Activated B cell treated with CpG ODN at 0.5 μM for 24 hours (primary cell): ENCODE measurements at regions not wholly inside any gene's neighbourhood (a gene's known extent, or its start where the extent isn't known, plus 50 kb on each side); places are given as distances from the start of the nearest gene placed in this dataset.

Source experiments
- ATAC-seq: fragments of 200-7000 bp; cut with Tn5 transposase; one replicate; pipeline ENCODE4 v1.10.0; 2021; ENCODE audit warnings: low read depth, mild to moderate bottlenecking, moderate library complexity
- CTCF ChIA-PET: fragments of 350-600 bp; sonication (Branson Sonifier 250); formaldehyde crosslinking; loops from one replicate; lab custom pipeline; 2021; ENCODE audit warnings: antibody characterized with exemption; lab: Charles Lee
- POLR2A ChIA-PET: fragments of 350-600 bp; sonication (Branson Sonifier 250); formaldehyde crosslinking; loops from one replicate; lab custom pipeline; 2021; ENCODE audit warnings: antibody characterized with exemption; lab: Charles Lee
- DNase-seq: peaks from one replicate; pipeline ENCODE4 v3.0.0; 2022
- H3K27ac Mint-ChIP-seq: one replicate; pipeline ENCODE4 v1.8.0; 2020; ENCODE audit warnings: mixed read lengths
- H3K27me3 Mint-ChIP-seq: one replicate; pipeline ENCODE4 v1.8.0; 2021; ENCODE audit warnings: mixed read lengths
- H3K36me3 Mint-ChIP-seq: one replicate; pipeline ENCODE4 v1.8.0; 2021; ENCODE audit warnings: low read depth, mixed read lengths
- H3K4me1 Mint-ChIP-seq: one replicate; pipeline ENCODE4 v1.8.0; 2021; ENCODE audit warnings: mixed read lengths
- H3K4me3 Mint-ChIP-seq: one replicate; pipeline ENCODE4 v1.8.0; 2020; ENCODE audit warnings: mild to moderate bottlenecking, mixed read lengths
- H3K9me3 Mint-ChIP-seq: one replicate; pipeline ENCODE4 v1.8.0; 2020; ENCODE audit warnings: mixed read lengths
- CTCF ChIP-seq: fragments of 200-600 bp; IDR thresholded peaks from one replicate; pipeline ENCODE4 v1.8.0; 2022; ENCODE audit warnings: antibody characterized with exemption, mild to moderate bottlenecking
- intact Hi-C: fragments of 100-400 bp; cut with micrococcal nuclease; formaldehyde crosslinking; loops from one replicate; pipeline ENCODE4 v1.15.1; 2024

GRCh38 chr4:124192544-124192943 is 520.0 kb downstream of the ANKRD50 start:
- Mint-ChIP-seq H3K27ac (no peak overlapping the region), H3K36me3 (no peaks in the 10 kb centered on the region), H3K9me3 (peaks cover 7% of the 10 kb centered on the region), H3K4me1 (no peaks in the 10 kb centered on the region), H3K4me3 (no peak overlapping the region), H3K27me3 (no peaks in the 10 kb centered on the region)
- no peak for ATAC-seq
- ChIA-PET CTCF (no interaction called here), POLR2A (no interaction called here)
- intact Hi-C loops: no loop called here
- DNase-seq: no peak
- no peak for TF ChIP-seq CTCF

- Mint-ChIP-seq H3K36me3 (no peaks in the 10 kb centered on the region), H3K4me1 (no peaks in the 10 kb centered on the region), H3K27ac (no peak overlapping the region), H3K4me3 (no peak overlapping the region), H3K9me3 (peaks cover 3% of the 10 kb centered on the region), H3K27me3 (no peaks in the 10 kb centered on the region)
- ChIA-PET CTCF (no interaction called here), POLR2A (no interaction called here)
- no peak for TF ChIP-seq CTCF
- DNase-seq: no peak
- ATAC-seq: no peak
- intact Hi-C loops: no loop called here
Observed at GRCh38 chr4:124199185-124199584, 513.3 kb downstream of the ANKRD50 start.

GRCh38 chr4:124199755-124200154 is 512.8 kb downstream of the ANKRD50 start:
- intact Hi-C loops: no loop called here
- H3K4me1 Mint-ChIP-seq: no peaks in the 10 kb centered on the region
- DNase-seq: no peak
- peaks cover 2% of the 10 kb centered on the region for H3K9me3 Mint-ChIP-seq
- H3K4me3 Mint-ChIP-seq: no peak overlapping the region
- H3K36me3 Mint-ChIP-seq: no peaks in the 10 kb centered on the region
- H3K27ac Mint-ChIP-seq: no peak overlapping the region
- ChIA-PET CTCF (no interaction called here), POLR2A (no interaction called here)
- no peaks in the 10 kb centered on the region for H3K27me3 Mint-ChIP-seq
- no peak for ATAC-seq
- TF ChIP-seq CTCF: no peak

- no peaks in the 10 kb centered on the region for H3K36me3 Mint-ChIP-seq
- ATAC-seq (no peak), DNase-seq (no peak)
- no peaks in the 10 kb centered on the region for H3K4me1 Mint-ChIP-seq
- no peak overlapping the region for H3K4me3 Mint-ChIP-seq
- no peaks in the 10 kb centered on the region for H3K9me3 Mint-ChIP-seq
- H3K27ac Mint-ChIP-seq: no peak overlapping the region
- CTCF ChIA-PET: no interaction called here
- TF ChIP-seq CTCF: no peak
- POLR2A ChIA-PET: no interaction called here
- intact Hi-C loops: no loop called here
- H3K27me3 Mint-ChIP-seq: no peaks in the 10 kb centered on the region
Observed at GRCh38 chr4:124201636-124202035, 510.9 kb downstream of the ANKRD50 start.

- Mint-ChIP-seq H3K36me3 (no peaks in the 10 kb centered on the region), H3K27ac (no peak overlapping the region), H3K4me1 (no peaks in the 10 kb centered on the region), H3K27me3 (no peaks in the 10 kb centered on the region), H3K9me3 (no peaks in the 10 kb centered on the region), H3K4me3 (no peak overlapping the region)
- ChIA-PET CTCF (no interaction called here), POLR2A (no interaction called here)
- TF ChIP-seq CTCF: no peak
- DNase-seq (no peak), ATAC-seq (no peak)
- intact Hi-C loops: no loop called here
Observed at GRCh38 chr4:124202099-124202498, 510.4 kb downstream of the ANKRD50 start.
